Body of pancreas (tissue), 4 donors: ENCODE measurements at regions not wholly inside any gene's neighbourhood (a gene's known extent, or its start where the extent isn't known, plus 50 kb on each side); places are given as distances from the start of the nearest gene placed in this dataset.

Source experiments
- ATAC-seq: fragments of 150-250 bp; one replicate; pipeline ENCODE4 v1.9.1; 2016
- DNase-seq, 4 donors: peaks; one replicate each; pipeline ENCODE4 v3.0.0-alpha.2; 2019
- H3K27ac ChIP-seq, 4 donors: fragments of 200-600 bp; sonication (generic); 1 replicate in 3 of 4; 2 replicates in 1 of 4; pipeline versions ENCODE4 v1.5.1 to v1.6.1; 2016 to 2019; ENCODE audit warnings: mild to moderate bottlenecking in 1 of 4, mixed read lengths in 1 of 4, moderate library complexity in 1 of 4
- H3K27me3 ChIP-seq, 2 donors: fragments of 200-600 bp; sonication (generic); one replicate each; pipeline ENCODE4 v1.6.0; 2016; ENCODE audit warnings: mild to moderate bottlenecking in 1 of 2
- H3K36me3 ChIP-seq, 2 donors: fragments of 200-600 bp; sonication (generic); replicated peaks in 1 of 2; 2 replicates each; pipeline ENCODE4 v1.5.1; 2016; ENCODE audit warnings: low read depth in 2 of 2; ENCODE audit not compliant: insufficient read depth in 1 of 2
- H3K4me1 ChIP-seq: fragments of 200-600 bp; sonication (generic); one replicate; pipeline ENCODE4 v1.6.0; 2016
- H3K4me3 ChIP-seq, 2 donors: fragments of 200-600 bp; sonication (generic); 1 replicate in 1 of 2; 2 replicates in 1 of 2; pipeline ENCODE4 v1.5.1; 2016 to 2019
- H3K9me3 ChIP-seq, 3 donors: fragments of 200-600 bp; sonication (generic); 1 replicate in 2 of 3; 2 replicates in 1 of 3; pipeline ENCODE4 v1.5.1; 2016
- POLR2A ChIP-seq, 3 donors: fragments of 450-650 bp; IDR thresholded peaks; one replicate each; pipeline ENCODE4 v1.6.1; 2016; ENCODE audit warnings: antibody characterized with exemption in 3 of 3, mild to moderate bottlenecking in 2 of 3
- WGBS, 2 donors: methylation state at CpG; one replicate each; pipeline ENCODE4 v1.1.5; 2017; 5-methylcytosine and 5-hydroxymethylcytosine counted together
- intact Hi-C: fragments of 100-400 bp; cut with DNase I; formaldehyde crosslinking; loops from one replicate; pipeline ENCODE4 v1.15.1; 2023
- TF ChIP-seq, protein P1 (sequence below), 7 experiments: fragments of 450-650 bp in 4 of 7; fragments of 200-600 bp in 3 of 7; sonication (generic) in 3 of 7; IDR thresholded peaks; one replicate each; pipeline ENCODE4 v1.5.1; 2016 to 2019; ENCODE audit warnings: antibody characterized with exemption in 7 of 7

DNA sequence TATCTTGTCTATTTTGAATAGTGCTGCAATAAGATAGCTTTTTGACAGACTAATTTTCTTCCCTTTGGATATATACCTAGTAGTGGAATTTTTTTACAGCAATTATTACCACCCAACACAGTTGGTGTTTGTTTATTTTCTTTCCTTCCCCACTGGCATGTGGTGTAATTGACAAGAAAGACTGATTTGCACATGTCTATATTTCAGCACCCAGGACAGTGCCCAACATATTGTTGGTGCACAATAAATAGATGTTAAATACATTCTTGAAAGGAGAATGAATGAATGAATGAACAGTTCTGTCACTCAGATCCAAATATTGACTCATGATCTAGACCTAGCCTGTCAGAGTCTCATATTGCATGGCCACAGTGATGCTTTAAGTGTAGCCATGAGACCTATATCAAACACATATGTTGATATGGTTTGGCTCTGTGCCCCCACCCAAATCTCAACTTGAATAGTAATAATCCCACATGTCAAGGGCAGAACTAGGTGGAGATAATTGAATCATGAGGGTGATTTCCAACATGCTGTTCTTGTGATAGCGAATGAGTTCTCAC lies 538.2 kb downstream of the NYAP2 start:
- intact Hi-C loops: no loop called here
- Histone ChIP-seq H3K9me3 (no peaks in the 10 kb centered on the region), H3K27me3 (no peaks in the 10 kb centered on the region), H3K4me1 (no peaks in the 10 kb centered on the region), H3K36me3 (no peaks in the 10 kb centered on the region), H3K27ac (no peak overlapping the region), H3K4me3 (no peak overlapping the region)
- TF ChIP-seq, protein P1, sequence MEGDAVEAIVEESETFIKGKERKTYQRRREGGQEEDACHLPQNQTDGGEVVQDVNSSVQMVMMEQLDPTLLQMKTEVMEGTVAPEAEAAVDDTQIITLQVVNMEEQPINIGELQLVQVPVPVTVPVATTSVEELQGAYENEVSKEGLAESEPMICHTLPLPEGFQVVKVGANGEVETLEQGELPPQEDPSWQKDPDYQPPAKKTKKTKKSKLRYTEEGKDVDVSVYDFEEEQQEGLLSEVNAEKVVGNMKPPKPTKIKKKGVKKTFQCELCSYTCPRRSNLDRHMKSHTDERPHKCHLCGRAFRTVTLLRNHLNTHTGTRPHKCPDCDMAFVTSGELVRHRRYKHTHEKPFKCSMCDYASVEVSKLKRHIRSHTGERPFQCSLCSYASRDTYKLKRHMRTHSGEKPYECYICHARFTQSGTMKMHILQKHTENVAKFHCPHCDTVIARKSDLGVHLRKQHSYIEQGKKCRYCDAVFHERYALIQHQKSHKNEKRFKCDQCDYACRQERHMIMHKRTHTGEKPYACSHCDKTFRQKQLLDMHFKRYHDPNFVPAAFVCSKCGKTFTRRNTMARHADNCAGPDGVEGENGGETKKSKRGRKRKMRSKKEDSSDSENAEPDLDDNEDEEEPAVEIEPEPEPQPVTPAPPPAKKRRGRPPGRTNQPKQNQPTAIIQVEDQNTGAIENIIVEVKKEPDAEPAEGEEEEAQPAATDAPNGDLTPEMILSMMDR (IDR thresholded peaks at IDR 0.05): no peak
- no peak for TF ChIP-seq POLR2A (IDR thresholded peaks at IDR 0.05)
- DNase-seq (no peak), ATAC-seq (no peak)
- WGBS, 2 donors: 100% methylated on average over 1 of the region's 1 CpG

DNA sequence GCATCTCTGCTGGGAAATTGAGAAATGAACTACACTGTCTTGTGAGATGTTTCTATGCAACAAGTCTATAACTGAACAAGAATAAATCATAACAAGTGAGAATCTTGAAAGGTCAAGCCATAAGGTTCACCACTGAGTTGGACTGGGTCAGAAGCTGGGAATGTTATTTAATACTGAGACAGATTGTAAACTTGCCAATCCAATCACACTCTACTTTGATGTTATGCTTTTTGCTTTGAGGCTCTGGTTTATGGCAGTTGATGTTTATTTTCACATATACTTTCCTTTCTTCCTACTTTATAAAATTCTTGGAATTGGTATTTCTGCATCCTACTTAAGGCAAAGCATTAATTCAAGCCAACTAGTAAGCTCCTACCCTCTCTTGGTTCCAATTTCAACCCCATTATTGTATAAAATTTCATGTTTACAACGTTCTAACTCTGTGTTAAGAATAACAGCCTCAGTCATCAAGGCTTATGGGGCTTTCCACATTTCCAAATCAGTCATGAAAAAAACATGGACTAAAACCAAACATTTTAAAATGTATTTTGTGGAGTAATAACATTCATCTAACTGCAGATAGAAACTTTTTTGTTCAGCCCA lies 533.4 kb downstream of the NYAP2 start:
- Histone ChIP-seq H3K4me3 (no peak overlapping the region), H3K27me3 (no peaks in the 10 kb centered on the region), H3K36me3 (no peaks in the 10 kb centered on the region), H3K4me1 (no peaks in the 10 kb centered on the region), H3K9me3 (no peaks in the 10 kb centered on the region), H3K27ac (no peak overlapping the region)
- no peak for ATAC-seq
- no peak for DNase-seq
- WGBS, 2 donors: 39 to 44% methylated on average over 1 of the region's 1 CpG
- TF ChIP-seq POLR2A (IDR thresholded peaks at IDR 0.05): no peak
- TF ChIP-seq, protein P1 (IDR thresholded peaks at IDR 0.05): no peak
- intact Hi-C loops: no loop called here

DNA sequence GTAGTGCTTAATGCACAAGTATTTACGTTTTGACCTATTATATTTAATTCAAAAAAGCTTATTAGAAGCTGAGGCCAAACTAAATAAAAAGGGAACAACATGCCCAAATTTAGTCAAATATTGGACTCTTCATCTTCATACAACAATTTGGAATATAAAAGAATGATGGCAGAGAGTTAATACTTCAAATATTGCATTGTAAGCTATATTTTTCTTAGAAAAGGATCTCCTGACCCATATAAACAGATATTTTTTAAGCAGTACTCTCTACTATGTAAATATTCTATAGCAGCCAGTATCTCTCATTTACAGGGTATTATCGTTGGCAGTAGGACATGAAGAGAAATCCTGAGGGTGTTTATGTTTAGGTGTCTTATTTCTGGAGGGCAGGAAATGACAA lies 531.2 kb downstream of the NYAP2 start:
- H3K9me3 ChIP-seq: no peaks in the 10 kb centered on the region
- no peaks in the 10 kb centered on the region for H3K4me1 ChIP-seq
- intact Hi-C loops: no loop called here
- H3K27ac ChIP-seq: no peak overlapping the region
- no peaks in the 10 kb centered on the region for H3K36me3 ChIP-seq
- H3K4me3 ChIP-seq: no peak overlapping the region
- DNase-seq (no peak), ATAC-seq (no peak)
- TF ChIP-seq, protein P1 (IDR thresholded peaks at IDR 0.05): no peak
- TF ChIP-seq POLR2A (IDR thresholded peaks at IDR 0.05): no peak
- 47 to 49% methylated on average over 2 of the region's 2 CpGs for WGBS, 2 donors
- H3K27me3 ChIP-seq: no peaks in the 10 kb centered on the region

DNA sequence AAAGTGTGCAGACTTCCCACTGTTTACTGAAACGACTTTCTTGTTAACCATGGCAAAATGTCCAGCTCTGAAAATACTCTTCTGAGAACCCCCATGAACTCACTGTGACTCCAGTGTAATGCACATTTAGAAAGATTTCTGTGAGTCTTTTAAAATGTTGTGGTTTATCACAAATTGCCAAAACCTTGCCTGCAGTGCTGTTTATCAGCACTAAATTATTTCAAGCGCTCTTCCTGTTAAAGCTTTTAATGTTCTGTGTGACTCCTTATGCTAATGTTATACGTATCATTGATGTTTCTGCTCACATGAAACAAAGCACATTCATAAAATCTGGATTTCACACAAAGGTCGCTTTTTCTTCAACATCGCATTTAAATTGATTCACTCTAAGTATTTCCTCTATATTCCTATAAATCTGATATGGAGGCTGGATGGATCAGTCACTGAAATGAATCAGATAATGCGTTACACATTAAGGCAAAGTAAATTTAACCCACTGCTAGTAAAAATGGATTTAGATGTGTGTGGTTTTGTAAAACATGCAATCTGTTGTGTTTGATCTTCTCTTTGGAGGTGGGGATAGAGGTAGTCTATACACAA lies 521.2 kb downstream of the NYAP2 start:
- Histone ChIP-seq H3K27ac (no peak overlapping the region), H3K4me3 (no peak overlapping the region), H3K36me3 (no peaks in the 10 kb centered on the region), H3K27me3 (no peaks in the 10 kb centered on the region), H3K4me1 (no peaks in the 10 kb centered on the region), H3K9me3 (no peaks in the 10 kb centered on the region)
- no peak for DNase-seq
- intact Hi-C loops: no loop called here
- WGBS, 2 donors: 27 to 38% methylated on average over 6 of the region's 6 CpGs
- no peak for ATAC-seq
- no peak for TF ChIP-seq POLR2A (IDR thresholded peaks at IDR 0.05)
- TF ChIP-seq, protein P1 (IDR thresholded peaks at IDR 0.05): no peak

DNA sequence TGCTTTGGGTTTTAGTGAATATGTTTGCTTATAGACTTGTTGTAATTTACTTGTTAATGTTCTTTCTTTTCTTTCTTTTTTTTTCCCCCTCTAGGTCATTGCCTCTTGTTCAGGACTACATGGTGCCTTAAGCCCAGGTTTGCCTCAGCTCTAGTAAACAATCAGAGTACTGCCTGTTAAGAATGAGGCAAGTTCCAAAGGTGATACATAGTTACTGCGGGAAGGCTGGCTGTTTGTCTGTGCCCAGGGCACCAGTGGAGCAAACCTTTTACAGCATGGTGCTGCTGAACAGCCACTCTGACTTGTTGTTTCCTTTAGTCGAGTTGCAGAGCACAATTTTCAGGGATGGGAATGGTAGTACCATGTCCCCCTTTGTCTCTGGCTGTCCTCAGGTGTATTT lies 517.2 kb downstream of the NYAP2 start:
- H3K4me3 ChIP-seq: no peak overlapping the region
- TF ChIP-seq, protein P1 (IDR thresholded peaks at IDR 0.05): no peak
- no peak for TF ChIP-seq POLR2A (IDR thresholded peaks at IDR 0.05)
- intact Hi-C loops: no loop called here

More for the DNA sequence above, 517.2 kb downstream of the NYAP2 start:
- no peaks in the 10 kb centered on the region for H3K27me3 ChIP-seq
- no peaks in the 10 kb centered on the region for H3K36me3 ChIP-seq
- no peak for ATAC-seq
- 59 to 64% methylated on average over 2 of the region's 2 CpGs for WGBS, 2 donors
- no peak for DNase-seq
- H3K9me3 ChIP-seq: no peaks in the 10 kb centered on the region
- no peaks in the 10 kb centered on the region for H3K4me1 ChIP-seq
- no peak overlapping the region for H3K27ac ChIP-seq
